ENCODE measurements at regions not wholly inside any gene's neighbourhood (a gene's known extent, or its start where the extent isn't known, plus 50 kb on each side); places are given as distances from the start of the nearest gene placed in this dataset.

DNA sequence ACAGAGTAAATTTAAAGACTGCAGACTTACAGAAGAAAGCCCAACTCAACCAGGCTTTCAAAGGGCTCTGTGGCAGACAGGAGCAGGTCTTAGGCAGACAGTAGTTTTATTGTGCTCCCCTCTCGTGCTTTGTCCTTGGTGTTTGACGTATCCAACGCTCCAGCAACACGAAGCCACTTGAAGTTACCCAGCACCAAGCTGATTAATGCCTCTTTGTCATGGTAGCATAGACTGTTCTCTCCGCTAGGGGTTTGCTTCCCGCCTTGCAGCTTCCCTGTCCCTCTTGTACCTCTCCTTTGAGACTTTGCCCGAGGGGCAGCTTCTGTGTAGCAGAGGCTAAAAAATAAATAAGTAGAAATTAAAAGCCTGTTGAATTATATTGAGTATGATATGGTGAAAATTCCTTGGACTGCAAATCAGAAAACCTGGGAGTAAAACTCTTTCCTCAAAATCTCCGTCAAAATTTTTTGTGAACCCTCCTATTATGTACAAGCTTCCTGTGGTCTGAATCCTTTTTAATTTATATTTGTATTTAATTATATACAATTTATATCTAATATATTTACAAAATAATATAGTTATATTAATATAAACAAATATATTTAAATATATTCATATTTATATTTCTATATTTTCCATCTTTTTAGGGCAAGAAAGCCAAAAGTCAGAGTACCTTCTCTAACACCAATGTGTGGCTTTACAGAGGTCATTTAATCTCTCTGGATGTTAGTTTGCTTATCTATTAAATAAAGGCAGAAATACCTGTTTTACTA is 405.4 kb downstream of the DMAC1 start:
- DNase-seq (ENCODE audit: low spot score), result no peak

GRCh38 chr9:7392148-7392547 is 407.4 kb downstream of the DMAC1 start:
- DNase-seq (ENCODE audit: low spot score), result no peak

DNA sequence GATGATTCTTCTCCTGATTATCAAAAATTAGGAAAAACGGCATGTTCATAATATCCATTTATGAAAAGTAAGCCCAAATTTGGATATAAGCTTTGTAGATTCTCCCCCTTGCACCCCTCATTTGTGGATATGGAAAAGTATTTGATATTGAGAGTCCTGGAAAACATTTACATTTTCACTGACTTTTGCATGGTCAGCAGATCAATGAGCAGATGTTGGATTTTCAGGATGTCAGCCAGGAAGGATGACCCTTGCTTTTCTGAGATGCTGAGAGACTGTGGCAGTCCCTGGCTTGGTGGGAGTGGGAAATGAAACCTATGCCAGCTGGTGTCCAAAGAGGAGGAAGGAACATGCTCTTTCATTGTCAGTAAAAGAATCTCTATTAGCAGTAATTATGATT is 410.8 kb downstream of the DMAC1 start:
- no peak for DNase-seq (ENCODE audit: low spot score)

- no peak for DNase-seq (ENCODE audit: low spot score)
These were observed 411.7 kb downstream of the DMAC1 start for GRCh38 chr9:7387840-7388239.

DNA sequence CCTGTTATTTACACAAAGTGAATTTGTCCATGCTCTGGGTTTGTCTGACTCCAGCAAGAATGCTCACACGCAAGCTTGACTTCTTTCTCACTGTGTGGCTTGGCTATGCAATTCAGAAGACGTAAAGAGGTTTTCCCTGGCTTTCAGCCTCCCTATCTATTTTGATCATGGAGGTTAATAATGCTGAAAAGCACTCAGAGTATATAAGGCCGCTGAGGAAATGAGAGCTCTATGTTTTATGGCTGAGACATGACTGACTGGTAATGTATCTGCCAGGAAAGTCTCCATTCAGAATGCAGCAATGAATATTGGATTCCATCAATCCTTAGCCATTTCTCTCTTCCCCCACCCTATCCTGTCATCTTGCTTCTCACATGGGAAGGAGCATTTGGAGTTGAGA is 417.3 kb downstream of the DMAC1 start:
- DNase-seq (ENCODE audit: low spot score), result no peak

- no peak for DNase-seq (ENCODE audit: low spot score)
These were observed 422.1 kb downstream of the DMAC1 start for GRCh38 chr9:7377489-7377888.

- no peak for DNase-seq (ENCODE audit: low spot score)
These were observed 422.7 kb downstream of the DMAC1 start for GRCh38 chr9:7376833-7377232.

- DNase-seq (ENCODE audit: low spot score), result no peak
These were observed 423.4 kb downstream of the DMAC1 start for GRCh38 chr9:7376213-7376612.

DNA sequence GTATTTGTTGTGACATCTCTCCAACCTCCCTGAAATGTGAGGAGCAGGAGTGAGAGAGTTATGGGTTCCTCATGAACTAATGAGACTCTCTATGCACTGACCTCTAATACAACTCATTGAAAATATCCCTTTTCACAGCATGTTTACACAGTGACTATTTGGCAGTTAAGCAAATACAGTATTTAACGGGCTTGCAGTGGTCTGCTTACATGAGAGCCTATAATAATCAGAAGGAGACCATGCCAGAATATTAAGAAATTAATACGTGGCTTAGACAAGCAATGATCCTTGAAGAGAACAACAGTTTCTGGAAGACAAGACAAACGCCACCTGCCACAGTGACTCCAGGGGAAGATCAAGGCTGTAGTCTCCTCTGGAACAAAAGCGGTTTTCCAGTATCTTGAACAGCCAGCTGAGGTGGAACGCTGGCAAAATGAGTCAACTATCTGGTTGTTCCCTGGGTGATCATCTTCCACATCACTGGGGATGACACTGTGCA is 424.5 kb downstream of the DMAC1 start:
- DNase-seq (ENCODE audit: low spot score), result no peak

DNA sequence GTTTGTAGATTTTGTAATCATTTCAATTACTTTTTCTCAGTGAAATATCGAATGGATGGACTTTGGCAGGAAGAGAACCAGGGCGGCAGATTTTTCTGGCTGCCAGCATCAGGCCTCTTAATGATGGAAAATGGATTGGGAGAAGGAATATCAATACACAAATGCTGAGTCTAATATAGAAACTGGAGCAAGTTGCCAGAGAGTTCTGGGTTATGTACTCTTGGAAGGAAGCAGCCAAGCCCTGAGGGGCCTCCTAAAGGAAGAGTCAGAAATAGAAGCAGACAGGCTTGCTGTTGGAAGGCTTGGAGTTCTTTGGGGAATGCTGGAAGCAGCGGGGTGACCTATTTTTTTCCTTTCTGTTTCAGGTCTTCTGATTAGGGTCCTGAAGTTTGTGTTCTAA is 428.6 kb downstream of the DMAC1 start:
- DNase-seq (ENCODE audit: low spot score), result no peak

GRCh38 chr9:7370381-7370780 is 429.2 kb downstream of the DMAC1 start:
- no peak for DNase-seq (ENCODE audit: low spot score)

DNA sequence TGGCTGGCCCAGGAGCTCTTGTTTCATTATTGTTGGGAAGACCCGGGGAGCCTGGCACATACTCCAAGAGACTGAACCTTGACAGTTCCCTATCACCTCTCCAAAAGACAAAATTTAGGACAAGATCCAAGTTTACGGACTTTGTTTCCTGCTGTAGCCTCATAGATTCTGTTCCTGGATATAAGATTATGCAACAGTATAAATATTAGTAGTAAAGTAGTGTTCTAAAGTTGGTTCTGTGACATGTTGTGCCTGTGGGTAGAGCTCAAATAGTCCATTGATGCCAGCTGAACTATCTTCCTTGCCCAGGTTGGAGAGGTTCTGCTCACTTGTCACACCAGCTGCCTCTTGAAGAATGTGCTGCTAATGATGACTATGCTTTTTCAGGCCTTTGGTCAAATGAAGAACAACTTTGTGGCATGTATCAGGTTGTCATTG is 430.2 kb downstream of the DMAC1 start:
- no peak for DNase-seq (ENCODE audit: low spot score)

GRCh38 chr9:7368410-7369292 is 430.9 kb downstream of the DMAC1 start:
- DNase-seq (ENCODE audit: low spot score), result no peak

DNA sequence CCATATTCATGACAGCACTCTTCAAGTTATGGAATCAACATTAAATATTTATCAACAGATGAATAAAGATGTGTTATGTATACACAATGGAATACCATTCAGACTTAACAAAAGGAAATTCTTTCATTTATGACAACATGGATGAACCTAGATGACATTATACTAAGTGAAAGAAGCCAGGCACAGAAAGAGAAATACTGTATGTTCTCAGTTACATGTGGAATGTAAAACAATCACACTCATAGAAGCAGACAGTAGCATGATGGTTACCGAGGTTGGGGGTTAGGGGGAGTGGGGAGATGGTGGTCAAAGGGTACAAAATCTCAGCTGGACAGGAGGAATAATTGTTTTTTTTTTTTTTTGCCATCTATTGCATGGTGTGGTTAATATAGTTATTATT is 431.9 kb downstream of the DMAC1 start:
- DNase-seq (ENCODE audit: low spot score), result no peak

- no peak for DNase-seq (ENCODE audit: low spot score)
These were observed 433.5 kb downstream of the DMAC1 start for GRCh38 chr9:7366121-7366520.

GRCh38 chr9:7363777-7364477 is 435.7 kb downstream of the DMAC1 start:
- no peak for DNase-seq (ENCODE audit: low spot score)

DNA sequence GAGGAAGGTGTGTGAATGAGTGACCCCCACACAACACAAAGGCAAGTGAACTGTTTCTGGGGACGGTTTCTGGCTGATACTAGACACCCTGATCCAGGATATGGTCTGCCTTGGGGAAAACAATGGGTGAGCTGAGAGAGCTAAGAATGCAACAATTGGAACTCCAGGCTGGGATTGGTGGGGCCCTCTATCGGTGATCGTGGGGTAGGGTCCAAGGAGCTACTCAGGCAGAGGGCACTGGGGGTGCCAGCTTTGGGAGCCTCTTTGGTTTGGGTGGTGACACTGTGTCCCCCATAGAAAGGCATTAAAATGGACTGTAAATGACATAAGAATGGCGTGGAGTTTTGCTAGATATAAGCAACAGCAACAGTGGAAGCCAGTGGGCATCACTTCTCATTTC is 439.1 kb downstream of the DMAC1 start:
- no peak for DNase-seq (ENCODE audit: low spot score)

DNA sequence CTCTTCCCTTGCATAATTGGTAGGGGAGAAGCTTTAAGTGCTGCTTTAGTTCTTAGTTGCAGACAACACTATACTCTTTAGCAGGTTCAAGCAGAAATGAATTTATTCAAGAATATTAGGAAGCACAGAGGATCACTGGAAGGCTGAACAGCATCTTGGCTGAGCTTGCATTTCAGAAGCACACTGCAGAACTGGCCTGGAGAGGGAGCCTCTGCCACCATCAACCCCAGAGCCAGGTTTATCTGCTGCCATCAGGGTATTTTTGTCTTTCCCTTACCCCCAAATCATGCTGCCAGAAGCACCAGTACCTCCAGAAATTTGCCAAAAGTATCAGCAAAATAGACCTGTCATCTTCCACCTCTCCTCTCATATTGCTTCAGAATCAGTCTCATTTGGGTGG is 440.7 kb downstream of the DMAC1 start:
- DNase-seq (ENCODE audit: low spot score), result no peak

DNA sequence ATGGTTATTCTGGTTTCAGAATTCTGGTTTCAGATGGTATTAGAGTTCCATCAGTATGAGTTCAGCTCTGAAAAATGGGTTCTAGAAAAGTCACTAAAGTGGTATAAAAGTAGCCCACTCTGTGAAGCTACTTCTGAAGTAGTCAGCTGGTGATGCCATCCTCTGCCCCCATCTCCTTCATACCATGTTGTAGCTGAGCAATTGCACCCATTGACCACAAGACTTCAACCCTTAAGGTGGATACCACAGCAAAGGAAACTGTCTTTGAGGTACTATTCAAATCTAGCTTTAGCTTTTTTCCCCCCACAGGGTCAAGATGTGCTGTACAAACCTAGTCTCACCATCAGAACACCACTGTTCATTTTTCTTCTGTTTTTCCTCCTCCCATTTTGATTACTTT is 444.9 kb downstream of the DMAC1 start:
- DNase-seq (ENCODE audit: low spot score), result no peak

DNA sequence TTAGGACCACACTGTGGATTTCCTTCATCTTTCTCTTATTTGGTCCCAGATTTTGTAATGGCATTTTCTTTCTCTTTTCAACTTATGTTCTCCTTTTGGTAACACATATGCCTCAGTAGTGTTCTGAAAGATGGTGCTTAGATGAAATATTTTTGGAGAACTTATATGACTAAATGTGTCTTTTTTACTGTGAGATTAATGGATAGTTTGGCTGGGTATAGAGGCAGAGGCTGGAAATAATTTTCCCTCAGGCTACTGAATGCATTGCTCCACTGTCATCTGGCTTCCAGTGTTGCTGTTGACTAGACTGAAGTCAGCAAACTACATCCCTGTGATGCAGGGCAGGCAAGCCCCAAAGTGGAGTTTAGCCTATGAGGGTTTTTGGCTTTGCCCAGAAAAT is 450.9 kb downstream of the DMAC1 start:
- no peak for DNase-seq (ENCODE audit: low spot score)

GRCh38 chr9:7347556-7347955 is 452.0 kb downstream of the DMAC1 start:
- DNase-seq (ENCODE audit: low spot score), result no peak

DNA sequence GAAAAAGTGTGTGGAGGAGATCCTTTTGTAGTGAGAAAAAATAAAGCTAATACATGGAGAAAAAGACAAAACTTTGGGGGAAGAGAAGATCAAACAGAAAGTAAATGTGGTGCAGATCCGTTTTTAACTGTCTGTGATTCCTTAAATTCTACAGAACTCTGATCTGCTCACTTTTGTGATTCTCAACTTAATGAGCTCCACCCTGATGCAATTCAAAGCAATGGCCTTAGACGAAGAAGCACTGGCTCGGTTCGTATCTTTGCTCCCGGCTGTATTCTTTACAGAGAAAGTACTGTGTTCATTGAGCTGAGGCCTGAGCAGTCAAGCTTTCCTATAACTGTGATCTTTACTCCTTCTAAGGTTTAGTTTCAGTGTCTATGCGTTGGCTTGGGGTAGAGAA is 453.4 kb downstream of the DMAC1 start:
- DNase-seq (ENCODE audit: low spot score), result no peak

DNA sequence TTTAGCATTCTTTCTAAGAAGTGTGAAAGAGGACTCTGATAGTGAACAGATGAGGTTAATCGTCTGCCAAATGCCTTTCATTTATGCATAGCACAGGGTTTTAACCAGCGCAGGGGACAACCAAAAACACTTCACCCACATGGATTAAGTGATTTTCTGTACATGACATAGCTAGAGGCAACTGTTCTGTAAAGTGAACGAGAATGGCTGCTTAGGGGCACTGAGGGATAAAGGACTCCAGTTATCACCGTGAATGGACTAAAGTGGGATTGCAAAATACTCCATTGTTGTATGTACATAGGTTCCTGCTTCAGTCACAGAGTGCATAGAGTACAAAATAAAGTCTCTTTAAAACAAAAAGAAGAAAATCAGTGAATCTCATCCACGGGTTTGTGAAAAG is 456.8 kb downstream of the DMAC1 start:
- no peak for DNase-seq (ENCODE audit: low spot score)
